ENCODE measurements at regions not wholly inside any gene's neighbourhood (a gene's known extent, or its start where the extent isn't known, plus 50 kb on each side); places are given as distances from the start of the nearest gene placed in this dataset.

- TF ChIP-seq POLR2A (IDR thresholded peaks at IDR 0.05): no peak
- no peak for TF ChIP-seq CTCF (IDR thresholded peaks at IDR 0.05)
These were observed 178.8 kb upstream of the LHX5 start for GRCh38 chr12:113650476-113650875.
